DND-41 (cell line): ENCODE measurements at regions not wholly inside any gene's neighbourhood (a gene's known extent, or its start where the extent isn't known, plus 50 kb on each side); places are given as distances from the start of the nearest gene placed in this dataset.

Experiments
- ATAC-seq: fragments of 200-7000 bp; cut with Tn5 transposase; 3 replicates; pipeline ENCODE4 v1.9.1; 2021; ENCODE audit warnings: low read depth; ENCODE audit not compliant: insufficient read depth
- DNase-seq: peaks from one replicate; pipeline ENCODE4 v3.0.0-alpha.2; 2020
- H2AFZ ChIP-seq: 2 replicates; pipeline ENCODE4 v1.6.0; 2012; ENCODE audit warnings: low read depth, low read length
- H3K27ac ChIP-seq: 2 replicates; pipeline ENCODE4 v1.5.1; 2012; ENCODE audit warnings: low read length, inconsistent platforms
- H3K27me3 ChIP-seq: fragments of 200-600 bp; sonication (generic); 2 replicates; pipeline ENCODE4 v1.6.0; 2012; ENCODE audit warnings: low read length, mild to moderate bottlenecking, inconsistent platforms; ENCODE audit not compliant: insufficient read depth, poor library complexity
- H3K36me3 ChIP-seq: 2 replicates; pipeline ENCODE4 v1.5.1; 2012; ENCODE audit warnings: low read length, inconsistent platforms; ENCODE audit not compliant: insufficient read depth
- H3K4me1 ChIP-seq: 2 replicates; pipeline ENCODE4 v1.5.1; 2012; ENCODE audit warnings: mild to moderate bottlenecking, low read length; ENCODE audit not compliant: insufficient read depth
- H3K4me2 ChIP-seq: 2 replicates; pipeline ENCODE4 v1.6.0; 2012; ENCODE audit warnings: mild to moderate bottlenecking, moderate library complexity, low read length, inconsistent platforms; ENCODE audit not compliant: insufficient read depth
- H3K4me3 ChIP-seq, 2 experiments: fragments of 200-600 bp in 1 of 2; shearing (Covaris generic) in 1 of 2; 2 replicates each; pipeline ENCODE4 v1.5.1; 2012 to 2016; ENCODE audit warnings: inconsistent platforms in 2 of 2, low read length in 2 of 2, mild to moderate bottlenecking in 2 of 2, low read depth in 1 of 2, moderate library complexity in 1 of 2
- H3K79me2 ChIP-seq: 2 replicates; pipeline ENCODE4 v1.6.0; 2012; ENCODE audit warnings: low read length, inconsistent platforms; ENCODE audit not compliant: insufficient read depth
- H3K9ac ChIP-seq: 2 replicates; pipeline ENCODE4 v1.6.0; 2012; ENCODE audit warnings: low read depth, mild to moderate bottlenecking, inconsistent platforms, low read length, moderate library complexity
- H3K9me3 ChIP-seq: 2 replicates; pipeline ENCODE4 v1.5.1; 2012; ENCODE audit warnings: low read length, moderate library complexity, mild to moderate bottlenecking, inconsistent platforms; ENCODE audit not compliant: insufficient read depth, severe bottlenecking
- H4K20me1 ChIP-seq: 2 replicates; pipeline ENCODE4 v1.6.0; 2012; ENCODE audit warnings: low read length; ENCODE audit not compliant: insufficient read depth
- EZH2 ChIP-seq: IDR thresholded peaks from 3 replicates; pipeline ENCODE4 v1.6.1; 2012; ENCODE audit warnings: borderline replicate concordance, low read depth, mild to moderate bottlenecking, moderate library complexity, low read length, inconsistent platforms; ENCODE audit not compliant: severe bottlenecking
- TF ChIP-seq, protein P1 (sequence below): IDR thresholded peaks from 2 replicates; pipeline ENCODE4 v1.5.1; 2012; ENCODE audit warnings: borderline replicate concordance, low read length, moderate library complexity, mild to moderate bottlenecking; ENCODE audit not compliant: poor library complexity, severe bottlenecking; ENCODE audit errors: extremely low read depth

DNA sequence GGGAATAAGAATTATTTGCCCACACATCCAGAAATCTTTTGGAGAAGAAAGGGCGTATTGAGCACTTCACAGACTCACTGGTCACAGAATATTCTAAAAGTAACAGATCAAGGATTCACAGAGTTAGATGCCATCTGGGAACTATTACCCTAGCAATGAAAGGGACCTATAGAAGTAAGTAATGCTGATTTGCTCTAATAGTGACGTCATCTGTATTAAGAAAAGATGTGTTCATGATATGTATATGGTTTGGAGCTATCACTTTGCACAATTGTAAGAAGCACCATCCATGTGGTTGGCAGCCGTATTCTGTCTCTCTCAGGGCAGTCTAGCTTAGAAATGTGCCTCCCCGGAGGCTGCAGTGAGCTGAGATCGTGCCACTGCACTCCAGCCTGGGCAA is 52.8 kb upstream of the SV2C start:
- Histone ChIP-seq H3K9ac (no peak overlapping the region), H3K27me3 (no peaks in the 10 kb centered on the region), H3K4me1 (no peaks in the 10 kb centered on the region), H2AFZ (no peak overlapping the region), H3K4me2 (no peak overlapping the region), H3K79me2 (no peaks in the 10 kb centered on the region), H3K9me3 (no peaks in the 10 kb centered on the region), H4K20me1 (no peaks in the 10 kb centered on the region), H3K4me3 (no peak overlapping the region), H3K27ac (no peak overlapping the region), H3K36me3 (no peaks in the 10 kb centered on the region)
- DNase-seq = no peak
- ATAC-seq = no peak
- TF ChIP-seq EZH2 = no peak
- TF ChIP-seq, protein P1, sequence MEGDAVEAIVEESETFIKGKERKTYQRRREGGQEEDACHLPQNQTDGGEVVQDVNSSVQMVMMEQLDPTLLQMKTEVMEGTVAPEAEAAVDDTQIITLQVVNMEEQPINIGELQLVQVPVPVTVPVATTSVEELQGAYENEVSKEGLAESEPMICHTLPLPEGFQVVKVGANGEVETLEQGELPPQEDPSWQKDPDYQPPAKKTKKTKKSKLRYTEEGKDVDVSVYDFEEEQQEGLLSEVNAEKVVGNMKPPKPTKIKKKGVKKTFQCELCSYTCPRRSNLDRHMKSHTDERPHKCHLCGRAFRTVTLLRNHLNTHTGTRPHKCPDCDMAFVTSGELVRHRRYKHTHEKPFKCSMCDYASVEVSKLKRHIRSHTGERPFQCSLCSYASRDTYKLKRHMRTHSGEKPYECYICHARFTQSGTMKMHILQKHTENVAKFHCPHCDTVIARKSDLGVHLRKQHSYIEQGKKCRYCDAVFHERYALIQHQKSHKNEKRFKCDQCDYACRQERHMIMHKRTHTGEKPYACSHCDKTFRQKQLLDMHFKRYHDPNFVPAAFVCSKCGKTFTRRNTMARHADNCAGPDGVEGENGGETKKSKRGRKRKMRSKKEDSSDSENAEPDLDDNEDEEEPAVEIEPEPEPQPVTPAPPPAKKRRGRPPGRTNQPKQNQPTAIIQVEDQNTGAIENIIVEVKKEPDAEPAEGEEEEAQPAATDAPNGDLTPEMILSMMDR = no peak

DNA sequence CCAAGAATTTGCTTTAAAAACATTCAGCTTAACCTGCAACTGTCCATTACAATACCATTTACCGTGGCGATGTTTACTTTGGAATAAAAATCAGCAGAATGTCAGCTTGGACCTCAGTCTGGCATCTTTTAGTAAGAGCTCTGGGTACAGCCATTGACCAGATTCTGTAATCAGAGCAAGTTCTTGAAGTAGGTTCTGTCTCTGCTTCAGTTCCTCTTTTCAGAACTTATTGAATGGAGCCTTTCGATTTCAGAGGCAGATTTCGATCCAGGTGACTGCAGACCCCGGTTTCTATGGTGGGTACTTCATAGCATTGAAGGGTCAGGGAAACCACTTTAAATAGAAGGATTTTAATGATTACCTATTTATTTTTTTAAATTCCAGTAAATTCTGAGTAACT is 53.4 kb upstream of the SV2C start:
- no peaks in the 10 kb centered on the region for H3K27me3 ChIP-seq
- no peak for TF ChIP-seq EZH2
- TF ChIP-seq, protein P1 = no peak

DNA sequence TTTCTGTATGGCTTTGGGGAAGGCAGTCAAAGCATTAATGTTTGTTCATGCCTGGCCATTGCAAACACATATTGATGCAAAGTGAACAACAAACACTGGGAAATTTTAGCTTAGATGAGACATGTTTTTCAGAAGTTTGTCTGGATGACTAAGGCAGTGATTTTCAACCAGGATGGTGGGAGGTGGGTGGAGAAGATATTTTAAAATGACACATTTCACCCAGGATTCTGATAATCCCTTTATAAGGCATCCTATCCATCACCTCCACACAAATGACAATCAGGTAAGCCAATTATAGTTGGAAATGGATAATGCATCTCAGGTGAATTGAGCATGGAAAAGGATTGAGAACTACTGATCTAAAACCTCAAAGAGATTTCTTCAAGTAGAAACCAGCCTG is 57.4 kb upstream of the SV2C start:
- no peaks in the 10 kb centered on the region for H3K9me3 ChIP-seq
- TF ChIP-seq EZH2 = no peak
- TF ChIP-seq, protein P1 = no peak
- no peak for DNase-seq
- H3K27me3 ChIP-seq = no peaks in the 10 kb centered on the region
- no peak for ATAC-seq
- no peak overlapping the region for H3K4me3 ChIP-seq
- no peak overlapping the region for H2AFZ ChIP-seq
- H3K27ac ChIP-seq = no peak overlapping the region
- H3K4me2 ChIP-seq = no peak overlapping the region
- no peaks in the 10 kb centered on the region for H3K79me2 ChIP-seq
- no peaks in the 10 kb centered on the region for H3K4me1 ChIP-seq
- H3K36me3 ChIP-seq = no peaks in the 10 kb centered on the region
- H3K9ac ChIP-seq = no peak overlapping the region
- H4K20me1 ChIP-seq = no peaks in the 10 kb centered on the region

More for the DNA sequence above, 53.4 kb upstream of the SV2C start:
- Histone ChIP-seq H3K9ac (no peak overlapping the region), H3K27ac (no peak overlapping the region), H3K4me1 (no peaks in the 10 kb centered on the region), H3K4me2 (no peak overlapping the region), H3K4me3 (no peak overlapping the region), H3K79me2 (no peaks in the 10 kb centered on the region), H3K9me3 (no peaks in the 10 kb centered on the region), H2AFZ (no peak overlapping the region), H3K36me3 (no peaks in the 10 kb centered on the region), H4K20me1 (no peaks in the 10 kb centered on the region)
- DNase-seq (no peak), ATAC-seq (no peak)

DNA sequence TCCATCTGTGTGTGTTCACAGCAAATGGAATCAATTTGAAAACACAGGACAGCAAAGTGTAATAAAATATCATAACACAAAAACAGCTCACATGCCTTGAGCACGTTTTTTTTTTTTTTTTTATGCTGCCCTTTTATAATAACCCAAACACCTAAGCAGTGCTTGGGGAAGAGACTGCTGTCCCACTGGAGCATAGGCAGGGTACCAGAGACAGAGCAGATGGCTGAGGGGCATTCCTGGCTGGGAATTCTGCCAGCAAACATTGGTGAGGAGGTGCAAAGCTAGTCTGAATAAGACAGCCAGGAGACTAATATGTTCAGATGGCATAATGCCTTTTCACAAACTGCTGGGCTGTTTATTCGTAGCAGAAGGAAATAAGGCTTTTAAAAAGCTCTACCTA is 58.1 kb upstream of the SV2C start:
- no peak overlapping the region for H3K9ac ChIP-seq
- no peak overlapping the region for H3K27ac ChIP-seq
- no peaks in the 10 kb centered on the region for H3K27me3 ChIP-seq
- ATAC-seq = no peak
- H3K4me1 ChIP-seq = no peaks in the 10 kb centered on the region
- H3K4me3 ChIP-seq = no peak overlapping the region
- no peak overlapping the region for H3K4me2 ChIP-seq
- no peaks in the 10 kb centered on the region for H3K79me2 ChIP-seq
- no peaks in the 10 kb centered on the region for H3K9me3 ChIP-seq
- H2AFZ ChIP-seq = no peak overlapping the region
- H4K20me1 ChIP-seq = no peaks in the 10 kb centered on the region
- no peak for DNase-seq
- no peak for TF ChIP-seq EZH2
- TF ChIP-seq, protein P1 = no peak
- H3K36me3 ChIP-seq = no peaks in the 10 kb centered on the region
